Ascending aorta (tissue), 2 donors: ENCODE measurements at regions not wholly inside any gene's neighbourhood (a gene's known extent, or its start where the extent isn't known, plus 50 kb on each side); places are given as distances from the start of the nearest gene placed in this dataset.

Experiments
- DNase-seq, 2 donors: peaks; one replicate each; pipeline ENCODE4 v3.0.0-alpha.2; 2019; ENCODE audit warnings: low spot score in 2 of 2
- H3K27ac ChIP-seq, 2 donors: fragments of 200-600 bp; sonication (generic); one replicate each; pipeline ENCODE4 v1.5.1; 2016 to 2017; ENCODE audit warnings: mild to moderate bottlenecking in 1 of 2
- H3K27me3 ChIP-seq: fragments of 200-600 bp; sonication (generic); one replicate; pipeline ENCODE4 v1.5.1; 2017
- H3K36me3 ChIP-seq, 2 donors: fragments of 200-600 bp; sonication (generic); one replicate each; pipeline ENCODE4 v1.5.1; 2016
- H3K4me1 ChIP-seq, 2 donors: fragments of 200-600 bp; sonication (generic); one replicate each; pipeline ENCODE4 v1.5.1; 2016 to 2017; ENCODE audit warnings: mild to moderate bottlenecking in 1 of 2
- H3K4me3 ChIP-seq, 2 donors: fragments of 200-600 bp; sonication (generic); one replicate each; pipeline ENCODE4 v1.5.1; 2016 to 2017; ENCODE audit warnings: mild to moderate bottlenecking in 1 of 2
- H3K9me3 ChIP-seq, 2 donors: fragments of 200-600 bp; sonication (generic); one replicate each; pipeline ENCODE4 v1.5.1; 2016
- CTCF ChIP-seq, 3 experiments: fragments of 200-600 bp in 2 of 3; fragments of 450-650 bp in 1 of 3; sonication (generic) in 2 of 3; IDR thresholded peaks; one replicate each; pipeline ENCODE4 v1.5.1; 2016 to 2019; ENCODE audit warnings: antibody characterized with exemption in 3 of 3, mild to moderate bottlenecking in 1 of 3, moderate library complexity in 1 of 3
- intact Hi-C: fragments of 100-400 bp; cut with DNase I; formaldehyde crosslinking; loops from one replicate; pipeline ENCODE4 v1.15.1; 2023

GRCh38 chr6:139426795-139427194 is 52.3 kb upstream of the CITED2 start:
- no peak for TF ChIP-seq CTCF (IDR thresholded peaks at IDR 0.05)
- no peaks in the 10 kb centered on the region for H3K36me3 ChIP-seq
- no peaks in the 10 kb centered on the region for H3K9me3 ChIP-seq
- DNase-seq: no peak
- no peak overlapping the region for H3K4me3 ChIP-seq
- H3K27ac ChIP-seq: no peak overlapping the region
- H3K27me3 ChIP-seq: no peaks in the 10 kb centered on the region
- no peaks in the 10 kb centered on the region for H3K4me1 ChIP-seq
- intact Hi-C loops: no loop called here

DNA sequence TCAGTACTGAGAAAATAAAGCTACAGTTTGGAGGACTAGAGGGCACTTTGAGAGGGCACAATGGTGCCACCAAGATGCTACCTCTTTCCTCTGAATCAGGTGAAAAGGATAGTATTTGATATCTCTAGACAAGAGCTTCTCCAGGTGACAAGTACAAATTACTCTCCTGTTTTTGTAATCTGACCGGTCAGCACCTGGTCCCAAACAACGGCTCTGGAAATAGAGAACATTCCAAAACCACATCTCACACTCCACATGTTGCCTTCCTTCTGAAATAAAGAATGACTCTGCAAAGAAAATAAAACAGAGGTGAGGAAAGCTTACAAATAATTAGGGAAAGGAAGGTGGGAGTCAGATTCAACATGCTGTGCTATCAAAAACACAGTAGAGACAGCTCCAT is 51.3 kb upstream of the CITED2 start:
- Histone ChIP-seq H3K27ac (no peak overlapping the region), H3K4me1 (no peaks in the 10 kb centered on the region), H3K9me3 (no peaks in the 10 kb centered on the region), H3K4me3 (no peak overlapping the region), H3K36me3 (no peaks in the 10 kb centered on the region), H3K27me3 (no peaks in the 10 kb centered on the region)
- no peak for DNase-seq
- intact Hi-C loops: no loop called here
- TF ChIP-seq CTCF (IDR thresholded peaks at IDR 0.05): no peak

DNA sequence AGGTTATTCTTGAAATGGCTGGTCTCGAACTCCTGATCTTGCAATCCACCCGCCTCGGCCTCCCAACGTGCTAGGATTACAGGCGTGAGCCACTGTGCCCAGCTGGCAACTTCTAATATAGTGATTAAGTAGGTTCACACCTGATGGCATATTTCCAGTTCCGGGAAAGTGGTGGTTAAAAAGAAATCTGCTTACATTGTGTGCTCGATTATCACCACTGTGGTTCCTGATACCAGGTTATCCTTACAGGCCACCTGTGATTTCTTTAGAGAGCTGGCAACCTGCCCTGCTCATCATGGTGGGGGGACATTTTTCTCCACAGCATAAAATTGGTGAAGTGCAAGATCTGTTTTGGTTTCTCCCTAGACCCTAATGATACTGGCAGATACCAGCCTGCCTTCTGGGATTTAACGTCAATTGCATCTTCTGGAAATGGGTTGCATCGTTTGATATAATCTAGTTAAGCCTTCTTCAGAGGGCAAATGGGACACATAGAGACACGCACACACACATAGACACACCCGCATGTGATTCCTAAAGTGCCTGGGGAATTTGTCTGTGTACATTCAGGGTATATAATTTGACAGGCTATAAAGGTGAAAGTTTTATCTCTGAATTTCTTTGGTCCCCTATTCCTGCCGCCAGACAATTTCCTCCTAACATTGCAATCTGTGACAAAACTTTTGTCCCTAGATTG is 49.7 kb upstream of the CITED2 start:
- H3K9me3 ChIP-seq: no peaks in the 10 kb centered on the region
- intact Hi-C loops: no loop called here
- no peak overlapping the region for H3K4me3 ChIP-seq
- no peaks in the 10 kb centered on the region for H3K27me3 ChIP-seq
- no peak for DNase-seq
- no peak for TF ChIP-seq CTCF (IDR thresholded peaks at IDR 0.05)
- no peaks in the 10 kb centered on the region for H3K36me3 ChIP-seq
- no peak overlapping the region for H3K27ac ChIP-seq
- H3K4me1 ChIP-seq: no peaks in the 10 kb centered on the region
